ENCODE measurements at regions not wholly inside any gene's neighbourhood (a gene's known extent, or its start where the extent isn't known, plus 50 kb on each side); places are given as distances from the start of the nearest gene placed in this dataset.
"Not testable (repeated sequence)": the region's sequence is repeated elsewhere in the genome, so short reads cannot be mapped to it uniquely, and the experiment has no call there.

GRCh38 chr15:53923741-53924140 lies 54.5 kb upstream of the UNC13C start:
- DNase-seq: not testable (repeated sequence)

GRCh38 chr15:53918180-53919079 lies 59.8 kb upstream of the UNC13C start:
- no peak for DNase-seq

DNA sequence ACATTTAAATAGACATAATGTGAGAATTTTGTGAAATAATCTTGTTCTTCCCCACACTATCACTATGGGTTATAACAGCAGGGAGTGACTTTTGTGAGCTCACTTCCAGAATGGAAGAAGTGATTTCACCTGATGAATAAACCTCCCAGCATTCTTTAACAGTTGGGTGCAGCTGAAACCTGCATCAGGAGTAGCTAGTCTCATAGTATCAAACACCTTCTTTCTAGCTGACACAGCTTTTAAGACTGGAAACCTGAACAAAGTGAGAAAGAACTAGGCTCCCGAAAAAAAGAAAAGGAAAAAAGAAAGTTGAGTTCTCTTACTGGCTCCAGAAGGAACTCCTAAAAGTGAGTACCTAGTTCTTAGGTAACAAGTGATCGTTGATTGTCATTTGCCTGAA lies 61.1 kb upstream of the UNC13C start:
- DNase-seq: no peak

- DNase-seq: no peak
Measured at GRCh38 chr15:53911431-53911830, 66.8 kb upstream of the UNC13C start.

DNA sequence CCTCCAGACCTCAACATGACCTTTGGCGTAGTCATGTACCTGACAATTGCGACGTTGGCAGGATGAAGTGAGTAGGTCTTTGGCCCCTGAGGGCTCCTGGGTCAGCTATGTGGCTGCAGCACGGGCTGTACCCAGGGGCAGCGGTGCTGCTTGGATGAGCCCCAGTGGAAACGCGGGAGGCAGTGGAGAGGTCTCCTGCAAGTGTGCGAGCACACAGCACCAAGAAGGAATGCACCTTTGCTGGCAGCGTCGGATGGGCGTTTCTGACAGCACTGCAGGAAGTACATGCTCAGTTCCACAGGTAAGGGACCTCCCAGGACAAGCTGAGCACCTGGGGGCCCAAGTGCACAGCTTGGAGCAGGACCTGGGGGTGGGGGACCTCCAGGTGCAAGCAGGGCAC lies 67.4 kb upstream of the UNC13C start:
- DNase-seq: no peak

DNA sequence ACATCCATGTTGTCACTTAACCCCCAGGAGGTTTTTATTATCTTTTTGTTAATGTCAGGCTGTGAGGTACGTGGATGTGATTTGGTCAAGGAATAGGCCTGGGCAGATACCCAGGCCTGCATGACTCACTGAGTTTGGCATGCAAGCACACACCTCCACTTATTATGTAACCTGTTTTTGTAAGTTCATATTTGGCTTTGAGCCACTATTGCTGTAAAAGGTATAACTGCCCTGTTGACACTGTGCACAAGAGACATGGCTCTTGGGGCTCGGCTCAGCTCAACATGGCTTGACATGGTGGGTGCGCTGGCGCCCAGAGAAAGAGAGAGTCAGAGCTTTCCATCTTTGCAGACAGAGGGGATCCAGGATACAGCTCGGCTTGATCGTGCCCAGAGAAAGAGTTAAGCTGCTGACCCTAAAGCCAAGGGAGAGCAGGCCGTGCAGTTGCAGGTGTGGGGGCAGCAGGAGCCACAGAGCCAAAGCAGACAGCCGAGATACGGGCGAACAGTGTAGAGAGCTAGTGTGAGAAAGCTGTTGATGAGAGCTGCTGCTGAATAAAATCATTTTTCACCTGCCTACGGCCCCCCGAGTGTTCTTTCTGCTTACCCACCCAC lies 67.9 kb upstream of the UNC13C start:
- no peak for DNase-seq

DNA sequence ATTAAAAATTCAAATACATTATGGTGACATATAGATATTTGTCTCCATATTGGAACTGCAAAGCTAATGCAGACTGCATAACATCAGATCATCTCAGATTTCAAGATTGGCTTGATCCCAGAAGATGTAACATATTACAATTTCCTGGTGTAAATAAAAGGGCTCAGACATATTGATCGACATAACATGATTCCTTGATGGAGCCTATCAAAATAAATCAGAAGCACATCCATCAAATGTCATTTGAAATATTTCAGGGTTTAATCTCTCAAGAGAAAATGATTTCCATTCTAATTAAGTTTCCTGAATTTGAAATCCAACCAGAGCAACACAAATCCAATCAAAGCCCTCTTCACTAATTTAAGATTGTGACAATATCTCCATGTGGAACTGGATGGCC lies 75.1 kb upstream of the UNC13C start:
- no peak for DNase-seq

DNA sequence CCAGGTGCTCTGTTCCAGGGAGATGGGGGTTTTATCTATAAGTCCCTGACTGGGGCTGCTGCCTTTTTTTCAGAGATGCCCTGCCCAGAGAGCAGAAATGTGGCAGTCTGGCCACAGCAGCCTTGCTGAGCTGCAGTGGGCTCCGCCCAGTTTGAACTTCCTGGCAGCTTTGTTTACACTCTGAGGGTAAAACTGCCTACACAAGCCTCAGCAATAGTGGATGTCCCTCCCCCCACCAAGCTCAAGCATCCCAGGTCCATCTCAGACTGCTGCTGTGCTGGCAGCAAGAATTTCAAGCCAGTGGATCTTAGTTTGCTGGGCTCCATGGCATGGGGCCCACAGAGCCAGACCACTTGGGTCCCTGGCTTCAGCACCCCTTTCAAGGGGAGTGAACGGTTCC lies 84.8 kb upstream of the UNC13C start:
- DNase-seq: not testable (repeated sequence)

GRCh38 chr15:53891862-53892261 lies 86.4 kb upstream of the UNC13C start:
- DNase-seq: not testable (repeated sequence)

GRCh38 chr15:53884441-53884840 lies 93.8 kb upstream of the UNC13C start:
- DNase-seq: no peak

DNA sequence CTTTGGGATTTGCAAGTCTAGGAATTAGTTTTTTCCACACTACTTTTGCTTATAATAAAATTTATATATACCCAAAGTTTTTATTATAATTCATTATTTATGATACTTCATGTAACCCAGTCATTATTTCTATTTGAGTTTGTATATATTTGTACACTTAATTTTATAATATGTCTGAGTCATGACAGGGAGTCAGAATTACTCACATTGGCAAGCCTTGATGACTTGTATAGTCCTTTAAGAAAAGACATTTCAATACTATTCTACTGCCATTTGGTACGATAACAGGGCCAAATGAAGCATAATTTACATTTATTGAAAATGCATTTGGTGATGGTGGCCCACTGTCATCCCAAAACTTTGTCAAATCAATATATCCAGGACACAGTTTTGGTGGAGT lies 95.9 kb upstream of the UNC13C start:
- no peak for DNase-seq

DNA sequence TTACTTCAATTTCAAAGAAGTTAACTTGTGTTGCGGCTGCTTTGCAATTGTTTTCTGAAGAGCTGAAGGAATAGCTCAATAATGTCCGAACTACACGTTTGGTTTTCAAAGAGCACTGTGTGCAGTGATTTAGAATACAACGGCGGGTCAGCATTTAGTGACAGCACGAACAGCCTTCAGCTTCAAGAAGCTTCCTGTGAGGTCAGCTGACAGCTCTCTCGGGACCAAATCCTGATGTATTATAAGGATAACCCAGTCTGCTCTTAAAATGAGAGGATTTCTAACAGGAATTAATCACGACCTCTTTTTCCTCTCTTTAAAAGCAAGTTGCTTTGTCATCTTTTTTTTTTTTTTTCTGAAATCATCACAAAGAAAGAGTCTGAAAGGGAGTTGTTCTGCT lies 97.9 kb upstream of the UNC13C start:
- no peak for DNase-seq

- DNase-seq: no peak
Measured at GRCh38 chr15:53875711-53876110, 102.5 kb upstream of the UNC13C start.

DNA sequence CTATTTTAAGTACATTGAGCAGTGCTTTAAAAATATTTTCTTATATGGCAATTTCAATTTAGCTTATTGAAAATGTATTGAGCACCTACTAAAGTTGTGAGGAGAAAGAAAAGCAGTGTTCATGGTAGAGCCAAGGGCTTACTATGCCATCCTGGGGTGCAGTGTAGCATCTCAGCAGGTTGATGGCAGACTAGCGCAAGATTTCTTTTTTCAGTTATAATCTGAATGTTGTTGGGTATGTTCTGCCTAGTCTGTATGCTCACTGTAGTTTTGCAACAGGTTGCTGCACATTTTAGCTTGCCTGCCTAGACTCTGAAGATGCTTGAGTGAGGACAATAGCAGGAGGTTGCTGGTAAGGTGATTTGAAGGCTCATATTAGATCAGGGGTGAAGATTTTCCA lies 103.1 kb upstream of the UNC13C start:
- DNase-seq: no peak

GRCh38 chr15:53872410-53872809 lies 105.8 kb upstream of the UNC13C start:
- DNase-seq: no peak

DNA sequence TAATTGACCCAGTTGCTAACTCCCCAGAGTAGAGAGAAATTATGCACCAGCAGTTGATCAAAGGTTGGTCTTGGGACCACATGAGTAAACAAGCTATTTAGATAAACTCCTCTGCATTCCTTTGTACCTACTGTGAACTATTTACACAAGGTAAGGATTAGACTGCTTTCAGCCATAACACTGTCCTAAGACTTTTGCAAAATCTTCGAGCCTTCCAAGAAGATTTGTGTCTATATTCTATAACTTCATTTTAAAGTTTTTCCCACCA lies 108.5 kb upstream of the UNC13C start:
- DNase-seq: no peak

DNA sequence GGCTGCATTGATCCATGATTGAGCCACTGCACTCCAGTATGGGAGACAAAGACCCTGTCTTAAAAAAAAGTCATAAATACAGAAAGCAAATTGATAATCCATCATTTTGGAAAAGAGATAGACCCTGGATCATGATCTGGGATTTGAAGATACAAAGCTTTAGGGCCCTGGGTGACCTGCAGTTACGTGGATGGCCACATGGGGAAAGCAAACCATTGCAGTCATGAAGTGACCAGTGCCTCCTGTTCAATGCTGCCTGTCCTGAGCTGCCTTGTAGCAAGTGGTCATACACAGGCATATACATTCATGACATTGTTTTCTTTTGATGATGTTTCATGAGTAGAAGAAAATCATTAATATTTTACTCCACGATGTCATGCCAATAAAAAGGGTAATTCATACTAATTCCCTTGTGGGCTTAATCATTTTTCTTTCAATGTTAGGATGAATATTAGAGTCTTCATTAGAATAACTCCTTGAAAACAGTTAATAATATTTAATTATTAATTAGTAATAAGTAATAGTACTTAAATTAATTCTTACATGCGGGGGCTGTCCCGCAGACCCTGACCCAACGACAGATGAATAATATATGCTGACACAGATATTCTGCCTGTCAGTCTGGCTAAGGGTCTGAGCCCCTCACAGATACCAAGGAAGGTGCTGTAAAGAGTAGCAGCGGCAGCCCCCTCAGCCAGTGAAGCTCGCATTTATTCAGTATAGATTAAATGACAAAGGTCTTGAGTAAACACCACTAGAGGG lies 109.0 kb upstream of the UNC13C start:
- no peak for DNase-seq

GRCh38 chr15:53862386-53862785 lies 102.9 kb upstream of the WDR72 start:
- DNase-seq: peak; percentile 60

- no peak for DNase-seq
Measured at GRCh38 chr15:53861792-53862191, 102.3 kb upstream of the WDR72 start.

DNA sequence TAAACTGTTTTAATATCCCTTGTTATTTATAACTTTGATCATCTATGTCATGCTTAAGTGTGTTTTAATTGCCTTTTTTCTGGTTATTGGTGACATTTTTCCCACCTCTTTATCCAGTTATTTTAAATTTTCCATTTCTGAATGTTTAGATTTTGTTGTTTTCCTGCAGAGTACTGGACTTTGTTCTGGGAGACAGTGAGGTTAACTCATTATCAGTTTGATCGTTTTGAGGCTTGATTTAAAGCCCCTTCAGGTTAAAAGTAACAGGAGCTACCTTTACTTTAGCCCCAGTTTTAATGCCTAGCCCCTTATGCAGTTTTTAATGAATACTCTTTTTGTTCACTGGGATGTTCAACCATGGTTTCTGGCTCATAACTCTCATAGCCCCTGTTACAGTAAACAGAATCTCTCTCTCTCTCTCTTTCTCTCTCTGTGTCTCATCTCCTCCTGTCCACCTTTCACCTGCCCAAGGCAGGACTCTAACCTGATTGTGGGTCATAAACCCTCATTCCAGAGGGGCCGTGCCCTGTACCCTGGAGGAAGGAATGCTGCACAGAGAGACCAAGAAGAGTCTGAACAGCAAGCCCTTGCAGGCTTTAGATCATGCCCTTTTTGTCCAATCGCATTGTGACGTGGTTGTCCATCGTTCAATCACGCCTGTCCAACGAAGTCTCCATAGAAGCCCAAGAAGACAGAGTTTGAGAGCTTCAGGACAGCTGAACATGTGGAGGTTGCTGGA lies 91.8 kb upstream of the WDR72 start:
- no peak for DNase-seq

GRCh38 chr15:53847745-53848144 lies 88.3 kb upstream of the WDR72 start:
- no peak for DNase-seq

DNA sequence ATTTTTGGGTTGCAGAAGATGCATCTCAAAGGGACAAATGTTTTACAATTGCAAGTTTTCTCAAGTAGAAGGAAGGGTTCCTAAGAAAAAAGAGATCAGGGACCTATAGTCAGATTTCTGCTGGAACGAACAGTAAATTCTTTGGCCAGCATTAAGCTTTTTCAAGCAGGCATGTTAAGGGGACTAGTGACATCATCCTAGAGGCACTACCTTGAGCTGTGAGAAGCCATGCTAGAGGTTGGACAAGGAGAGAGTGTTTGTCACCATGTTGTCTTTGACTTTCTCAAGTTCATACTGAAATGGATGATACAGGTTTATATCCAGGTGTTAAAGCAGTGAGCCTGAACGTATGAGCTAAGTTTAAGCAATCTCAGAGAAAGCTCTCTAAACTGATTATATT lies 85.2 kb upstream of the WDR72 start:
- DNase-seq: no peak
